ENCODE measurements at regions not wholly inside any gene's neighbourhood (a gene's known extent, or its start where the extent isn't known, plus 50 kb on each side); places are given as distances from the start of the nearest gene placed in this dataset.

GRCh38 chr3:174636451-174636850, 222.7 kb upstream of the NAALADL2 start:
- DNase-seq (ENCODE audit: low read depth): no peak
- TF ChIP-seq CTCF (IDR thresholded peaks at IDR 0.05; ENCODE audit: control insufficient read depth, insufficient read depth, low read depth, low read length, missing control alignments): no peak
- no peak overlapping the region for H3K4me3 ChIP-seq (ENCODE audit: control insufficient read depth, low read depth, low read length)

GRCh38 chr3:174639406-174639805, 219.7 kb upstream of the NAALADL2 start:
- TF ChIP-seq CTCF (IDR thresholded peaks at IDR 0.05; ENCODE audit: control insufficient read depth, insufficient read depth, low read depth, low read length, missing control alignments): no peak

DNA sequence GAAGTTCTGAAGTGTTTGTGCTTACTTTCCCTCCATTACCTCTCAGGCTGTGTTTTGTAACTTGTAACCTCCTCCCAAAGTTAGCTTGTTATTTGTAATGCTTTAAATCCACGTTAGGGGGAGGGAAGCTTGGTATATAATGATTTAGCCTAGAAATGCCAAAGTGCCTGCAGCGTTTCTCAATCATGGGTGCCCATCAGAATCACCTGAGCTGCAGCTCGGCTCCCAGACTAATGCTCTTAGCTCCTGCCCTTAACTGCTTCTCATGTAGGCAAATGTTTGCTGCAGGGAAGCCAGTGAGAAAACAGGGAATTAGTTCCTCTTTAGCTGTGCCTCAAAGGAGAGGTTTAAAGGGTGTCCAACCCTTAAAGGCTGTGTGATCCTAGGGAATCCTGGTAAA, 219.2 kb upstream of the NAALADL2 start:
- TF ChIP-seq CTCF (IDR thresholded peaks at IDR 0.05; ENCODE audit: control insufficient read depth, insufficient read depth, low read depth, low read length, missing control alignments): no peak
- DNase-seq (ENCODE audit: low read depth): no peak
- H3K4me3 ChIP-seq (ENCODE audit: control insufficient read depth, low read depth, low read length): no peak overlapping the region

More at GRCh38 chr3:174639406-174639805, 219.7 kb upstream of the NAALADL2 start:
- H3K4me3 ChIP-seq (ENCODE audit: control insufficient read depth, low read depth, low read length): no peak overlapping the region
- DNase-seq (ENCODE audit: low read depth): no peak

GRCh38 chr3:174640932-174641331, 218.2 kb upstream of the NAALADL2 start:
- H3K4me3 ChIP-seq (ENCODE audit: control insufficient read depth, low read depth, low read length): no peak overlapping the region
- TF ChIP-seq CTCF (IDR thresholded peaks at IDR 0.05; ENCODE audit: control insufficient read depth, insufficient read depth, low read depth, low read length, missing control alignments): no peak
- DNase-seq (ENCODE audit: low read depth): no peak

DNA sequence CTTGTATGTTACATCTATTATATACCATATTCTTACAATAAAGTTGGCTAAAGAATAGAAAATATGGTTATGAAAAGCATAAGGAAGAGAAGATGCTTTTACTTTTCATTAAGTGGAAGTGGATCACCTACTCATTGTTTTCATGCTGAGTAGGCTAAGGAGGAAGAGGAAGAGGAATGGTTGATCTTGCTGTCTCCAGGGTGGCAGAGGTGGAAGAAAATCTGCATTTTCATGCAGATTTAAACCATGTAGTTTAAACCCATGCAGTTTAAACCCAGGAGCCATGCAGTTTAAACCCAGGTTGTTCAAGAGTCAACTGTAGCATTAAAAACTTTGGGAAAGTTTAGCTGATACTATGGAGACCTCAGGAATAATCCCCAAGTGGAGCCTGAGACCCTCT, 214.8 kb upstream of the NAALADL2 start:
- H3K4me3 ChIP-seq (ENCODE audit: control insufficient read depth, low read depth, low read length): no peak overlapping the region
- no peak for DNase-seq (ENCODE audit: low read depth)
- TF ChIP-seq CTCF (IDR thresholded peaks at IDR 0.05; ENCODE audit: control insufficient read depth, insufficient read depth, low read depth, low read length, missing control alignments): no peak

- H3K4me3 ChIP-seq (ENCODE audit: control insufficient read depth, low read depth, low read length): no peak overlapping the region
- no peak for TF ChIP-seq CTCF (IDR thresholded peaks at IDR 0.05; ENCODE audit: control insufficient read depth, insufficient read depth, low read depth, low read length, missing control alignments)
- DNase-seq (ENCODE audit: low read depth): no peak
Observed at GRCh38 chr3:174651951-174652350, 207.2 kb upstream of the NAALADL2 start.

- no peak for TF ChIP-seq CTCF (IDR thresholded peaks at IDR 0.05; ENCODE audit: control insufficient read depth, insufficient read depth, low read depth, low read length, missing control alignments)
- H3K4me3 ChIP-seq (ENCODE audit: control insufficient read depth, low read depth, low read length): no peak overlapping the region
- no peak for DNase-seq (ENCODE audit: low read depth)
Observed at GRCh38 chr3:174659511-174659910, 199.6 kb upstream of the NAALADL2 start.

Measured in AG09309 (cell line).